ENCODE measurements at regions not wholly inside any gene's neighbourhood (a gene's known extent, or its start where the extent isn't known, plus 50 kb on each side); places are given as distances from the start of the nearest gene placed in this dataset.
"Not testable (repeated sequence)": the region's sequence is repeated elsewhere in the genome, so short reads cannot be mapped to it uniquely, and the experiment has no call there.

DNA sequence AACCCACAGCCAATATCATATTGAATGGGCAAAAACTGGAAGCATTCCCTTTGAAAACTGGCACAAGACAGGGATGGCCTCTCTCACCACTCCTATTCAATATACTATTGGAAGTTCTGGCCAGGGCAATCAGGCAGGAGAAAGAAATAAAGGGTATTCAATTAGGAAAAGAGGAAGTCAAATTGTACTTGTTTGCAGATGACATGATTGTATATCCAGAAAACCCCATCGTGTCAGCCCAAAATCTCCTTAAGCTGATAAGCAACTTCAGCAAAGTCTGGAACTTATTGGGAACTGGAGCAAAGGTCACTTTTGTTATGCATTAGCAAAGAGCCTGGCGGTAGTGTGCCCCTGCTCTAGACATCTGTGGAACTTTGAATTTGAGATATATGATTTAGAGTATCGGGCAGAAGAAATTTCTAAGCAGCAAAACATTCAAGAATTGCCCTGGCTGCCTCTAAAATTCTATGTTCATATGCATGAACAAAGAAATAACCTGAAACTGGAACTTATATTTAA, 53.4 kb upstream of the PSMA1 start:
- H3K27me3 ChIP-seq (ENCODE audit: insufficient read depth, low read length); H3K4me2 ChIP-seq (ENCODE audit: low read length); H3K4me1 ChIP-seq (ENCODE audit: control insufficient read depth in 1 of 2, insufficient read depth in 2 of 2, low read length in 2 of 2); H3K27ac ChIP-seq (ENCODE audit: low read depth, low read length); H3K79me2 ChIP-seq (ENCODE audit: insufficient read depth, low read length); H4K20me1 ChIP-seq (ENCODE audit: insufficient read depth); POLR2A ChIA-PET; ATAC-seq; intact Hi-C loops (cut with micrococcal nuclease); H3K36me3 ChIP-seq (ENCODE audit: control insufficient read depth in 1 of 2, insufficient read depth in 2 of 2, low read length in 2 of 2); DNase-seq (ENCODE audit: low read depth, low spot score); H2AFZ ChIP-seq (ENCODE audit: low read depth, low read length, poor library complexity, severe bottlenecking); BruUV-seq (replicated peaks); H3K9me2 ChIP-seq (ENCODE audit: insufficient read depth); H3K4me3 ChIP-seq (replicated peaks in 1 of 2; ENCODE audit: low read depth in 1 of 2, low read length in 2 of 2); H3K9ac ChIP-seq (ENCODE audit: low read length); H3K9me3 ChIP-seq (ENCODE audit: control insufficient read depth in 1 of 2, insufficient read depth in 1 of 2, low read depth in 1 of 2, low read length in 2 of 2); RAD21 ChIA-PET (ENCODE audit: low non-redundant PET in 1 of 2, low total read pairs in 2 of 2, uncharacterized antibody in 2 of 2, unreplicated experiment in 2 of 2); CTCF ChIA-PET: not testable (repeated sequence)

DNA sequence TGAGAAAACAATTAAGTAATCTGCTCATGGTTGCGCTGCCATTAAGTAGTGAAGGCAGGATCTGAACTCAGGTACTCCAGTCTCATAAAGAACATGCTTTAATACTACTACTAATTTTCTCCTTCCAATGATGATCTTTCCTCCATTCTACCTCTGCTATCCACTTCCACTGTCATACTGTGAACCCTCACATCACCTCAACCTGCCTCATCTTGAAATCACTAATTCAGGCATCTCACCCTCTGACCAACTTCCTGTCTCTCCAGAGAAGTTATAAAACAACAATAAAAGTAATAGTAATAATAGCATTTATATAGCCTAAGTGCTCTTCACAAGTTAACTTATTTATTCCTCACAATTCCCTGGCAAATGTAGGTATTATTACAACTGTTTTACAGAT, 57.1 kb upstream of the PSMA1 start:
- intact Hi-C loops (cut with micrococcal nuclease), result no loop called here
- H3K9me3 ChIP-seq (ENCODE audit: control insufficient read depth in 1 of 2, insufficient read depth in 1 of 2, low read depth in 1 of 2, low read length in 2 of 2), result no peaks in the 10 kb centered on the region
- no peak for TF ChIP-seq ZFX (IDR thresholded peaks at IDR 0.05)
- TF ChIP-seq, protein P1, sequence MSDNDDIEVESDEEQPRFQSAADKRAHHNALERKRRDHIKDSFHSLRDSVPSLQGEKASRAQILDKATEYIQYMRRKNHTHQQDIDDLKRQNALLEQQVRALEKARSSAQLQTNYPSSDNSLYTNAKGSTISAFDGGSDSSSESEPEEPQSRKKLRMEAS (IDR thresholded peaks at IDR 0.05), result no peak
- no peak for TF ChIP-seq JUND (IDR thresholded peaks at IDR 0.05)
- no peak for TF ChIP-seq EZH2phosphoT487 (IDR thresholded peaks at IDR 0.05; ENCODE audit: borderline replicate concordance)
- no peak for TF ChIP-seq SIN3A (IDR thresholded peaks at IDR 0.05; ENCODE audit: low read depth)
- TF ChIP-seq, protein P2, sequence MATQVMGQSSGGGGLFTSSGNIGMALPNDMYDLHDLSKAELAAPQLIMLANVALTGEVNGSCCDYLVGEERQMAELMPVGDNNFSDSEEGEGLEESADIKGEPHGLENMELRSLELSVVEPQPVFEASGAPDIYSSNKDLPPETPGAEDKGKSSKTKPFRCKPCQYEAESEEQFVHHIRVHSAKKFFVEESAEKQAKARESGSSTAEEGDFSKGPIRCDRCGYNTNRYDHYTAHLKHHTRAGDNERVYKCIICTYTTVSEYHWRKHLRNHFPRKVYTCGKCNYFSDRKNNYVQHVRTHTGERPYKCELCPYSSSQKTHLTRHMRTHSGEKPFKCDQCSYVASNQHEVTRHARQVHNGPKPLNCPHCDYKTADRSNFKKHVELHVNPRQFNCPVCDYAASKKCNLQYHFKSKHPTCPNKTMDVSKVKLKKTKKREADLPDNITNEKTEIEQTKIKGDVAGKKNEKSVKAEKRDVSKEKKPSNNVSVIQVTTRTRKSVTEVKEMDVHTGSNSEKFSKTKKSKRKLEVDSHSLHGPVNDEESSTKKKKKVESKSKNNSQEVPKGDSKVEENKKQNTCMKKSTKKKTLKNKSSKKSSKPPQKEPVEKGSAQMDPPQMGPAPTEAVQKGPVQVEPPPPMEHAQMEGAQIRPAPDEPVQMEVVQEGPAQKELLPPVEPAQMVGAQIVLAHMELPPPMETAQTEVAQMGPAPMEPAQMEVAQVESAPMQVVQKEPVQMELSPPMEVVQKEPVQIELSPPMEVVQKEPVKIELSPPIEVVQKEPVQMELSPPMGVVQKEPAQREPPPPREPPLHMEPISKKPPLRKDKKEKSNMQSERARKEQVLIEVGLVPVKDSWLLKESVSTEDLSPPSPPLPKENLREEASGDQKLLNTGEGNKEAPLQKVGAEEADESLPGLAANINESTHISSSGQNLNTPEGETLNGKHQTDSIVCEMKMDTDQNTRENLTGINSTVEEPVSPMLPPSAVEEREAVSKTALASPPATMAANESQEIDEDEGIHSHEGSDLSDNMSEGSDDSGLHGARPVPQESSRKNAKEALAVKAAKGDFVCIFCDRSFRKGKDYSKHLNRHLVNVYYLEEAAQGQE (IDR thresholded peaks at IDR 0.05; ENCODE audit: low read depth), result no peak
- TF ChIP-seq RAD21 (IDR thresholded peaks at IDR 0.05; ENCODE audit: low read depth), result no peak
- TF ChIP-seq, protein P3, sequence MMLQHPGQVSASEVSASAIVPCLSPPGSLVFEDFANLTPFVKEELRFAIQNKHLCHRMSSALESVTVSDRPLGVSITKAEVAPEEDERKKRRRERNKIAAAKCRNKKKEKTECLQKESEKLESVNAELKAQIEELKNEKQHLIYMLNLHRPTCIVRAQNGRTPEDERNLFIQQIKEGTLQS (IDR thresholded peaks at IDR 0.05), result no peak
- TF ChIP-seq TCF7L2 (IDR thresholded peaks at IDR 0.05; ENCODE audit: borderline replicate concordance, extremely low read depth, insufficient read depth, insufficient read length), result no peak
- no peak for TF ChIP-seq ZNF274 (IDR thresholded peaks at IDR 0.05; ENCODE audit: low read depth, low read length)
- TF ChIP-seq, protein P4, sequence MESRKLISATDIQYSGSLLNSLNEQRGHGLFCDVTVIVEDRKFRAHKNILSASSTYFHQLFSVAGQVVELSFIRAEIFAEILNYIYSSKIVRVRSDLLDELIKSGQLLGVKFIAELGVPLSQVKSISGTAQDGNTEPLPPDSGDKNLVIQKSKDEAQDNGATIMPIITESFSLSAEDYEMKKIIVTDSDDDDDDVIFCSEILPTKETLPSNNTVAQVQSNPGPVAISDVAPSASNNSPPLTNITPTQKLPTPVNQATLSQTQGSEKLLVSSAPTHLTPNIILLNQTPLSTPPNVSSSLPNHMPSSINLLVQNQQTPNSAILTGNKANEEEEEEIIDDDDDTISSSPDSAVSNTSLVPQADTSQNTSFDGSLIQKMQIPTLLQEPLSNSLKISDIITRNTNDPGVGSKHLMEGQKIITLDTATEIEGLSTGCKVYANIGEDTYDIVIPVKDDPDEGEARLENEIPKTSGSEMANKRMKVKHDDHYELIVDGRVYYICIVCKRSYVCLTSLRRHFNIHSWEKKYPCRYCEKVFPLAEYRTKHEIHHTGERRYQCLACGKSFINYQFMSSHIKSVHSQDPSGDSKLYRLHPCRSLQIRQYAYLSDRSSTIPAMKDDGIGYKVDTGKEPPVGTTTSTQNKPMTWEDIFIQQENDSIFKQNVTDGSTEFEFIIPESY (IDR thresholded peaks at IDR 0.05; ENCODE audit: extremely low read depth, insufficient replicate concordance, low read length), result no peak
- no peak for TF ChIP-seq POLR2A (IDR thresholded peaks at IDR 0.05; ENCODE audit: borderline replicate concordance, extremely low read depth, insufficient read depth, insufficient read length)
- H4K20me1 ChIP-seq (ENCODE audit: insufficient read depth), result no peaks in the 10 kb centered on the region
- DNase-seq (ENCODE audit: low read depth, low spot score), result no peak
- BruUV-seq (replicated peaks), result no TSS peak
- H3K9me2 ChIP-seq (ENCODE audit: insufficient read depth), result no peaks in the 10 kb centered on the region
- H3K9ac ChIP-seq (ENCODE audit: low read length), result no peak overlapping the region
- RAD21 ChIA-PET (ENCODE audit: low non-redundant PET in 1 of 2, low total read pairs in 2 of 2, uncharacterized antibody in 2 of 2, unreplicated experiment in 2 of 2), result no interaction called here
- H3K4me1 ChIP-seq (ENCODE audit: control insufficient read depth in 1 of 2, insufficient read depth in 2 of 2, low read length in 2 of 2), result peaks cover 0 to 6% of the 10 kb centered on the region in 2 experiments; a peak in 1 of 4 replicates
- no peak overlapping the region for H2AFZ ChIP-seq (ENCODE audit: low read depth, low read length, poor library complexity, severe bottlenecking)
- H3K27ac ChIP-seq (ENCODE audit: low read depth, low read length), result no peak overlapping the region
- H3K4me3 ChIP-seq (replicated peaks in 1 of 2; ENCODE audit: low read depth in 1 of 2, low read length in 2 of 2), result no peak overlapping the region
- POLR2A ChIA-PET, result no interaction called here
- H3K79me2 ChIP-seq (ENCODE audit: insufficient read depth, low read length), result no peaks in the 10 kb centered on the region
- H3K36me3 ChIP-seq (ENCODE audit: control insufficient read depth in 1 of 2, insufficient read depth in 2 of 2, low read length in 2 of 2), result no peaks in the 10 kb centered on the region
- no peak for ATAC-seq
- H3K27me3 ChIP-seq (ENCODE audit: insufficient read depth, low read length), result no peaks in the 10 kb centered on the region
- no peak overlapping the region for H3K4me2 ChIP-seq (ENCODE audit: low read length)
- CTCF ChIA-PET, result no interaction called here

Measured in HCT116 (cell line).